GM19395 (cell line): ENCODE measurements at regions not wholly inside any gene's neighbourhood (a gene's known extent, or its start where the extent isn't known, plus 50 kb on each side); places are given as distances from the start of the nearest gene placed in this dataset.

Source experiments
- ATAC-seq: cut with Tn5 transposase; IDR thresholded peaks from one replicate; pipeline ENCODE4 v1.9.1; 2021; ENCODE audit warnings: mild to moderate bottlenecking, moderate library complexity; ENCODE audit not compliant: unreplicated experiment

- ATAC-seq: no peak
Measured at GRCh38 chr11:121706884-121707420, 254.2 kb upstream of the SORL1-AS1 start.

DNA sequence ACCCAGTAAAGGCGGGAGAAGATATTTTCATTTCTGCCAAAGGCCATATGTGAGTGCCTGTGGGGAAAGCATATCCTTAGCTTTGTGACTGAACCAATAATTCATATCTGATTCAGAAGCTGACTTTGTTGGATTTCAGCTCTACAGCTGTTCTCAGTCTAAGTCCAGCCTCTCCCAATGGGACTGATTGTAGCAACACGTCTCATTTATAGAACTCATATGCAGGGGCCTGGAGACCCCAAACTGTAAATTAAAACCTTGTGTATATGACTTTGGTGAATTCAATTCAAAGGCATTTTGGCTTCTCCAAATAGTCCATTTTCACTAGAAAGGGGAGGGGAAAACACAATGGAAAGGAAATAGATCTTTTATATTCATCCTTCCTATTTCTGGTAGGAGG lies 250.4 kb upstream of the SORL1-AS1 start:
- ATAC-seq: no peak

- no peak for ATAC-seq
Measured at GRCh38 chr11:121700968-121701367, 248.2 kb upstream of the SORL1-AS1 start.

GRCh38 chr11:121699801-121700200 lies 247.0 kb upstream of the SORL1-AS1 start:
- no peak for ATAC-seq

DNA sequence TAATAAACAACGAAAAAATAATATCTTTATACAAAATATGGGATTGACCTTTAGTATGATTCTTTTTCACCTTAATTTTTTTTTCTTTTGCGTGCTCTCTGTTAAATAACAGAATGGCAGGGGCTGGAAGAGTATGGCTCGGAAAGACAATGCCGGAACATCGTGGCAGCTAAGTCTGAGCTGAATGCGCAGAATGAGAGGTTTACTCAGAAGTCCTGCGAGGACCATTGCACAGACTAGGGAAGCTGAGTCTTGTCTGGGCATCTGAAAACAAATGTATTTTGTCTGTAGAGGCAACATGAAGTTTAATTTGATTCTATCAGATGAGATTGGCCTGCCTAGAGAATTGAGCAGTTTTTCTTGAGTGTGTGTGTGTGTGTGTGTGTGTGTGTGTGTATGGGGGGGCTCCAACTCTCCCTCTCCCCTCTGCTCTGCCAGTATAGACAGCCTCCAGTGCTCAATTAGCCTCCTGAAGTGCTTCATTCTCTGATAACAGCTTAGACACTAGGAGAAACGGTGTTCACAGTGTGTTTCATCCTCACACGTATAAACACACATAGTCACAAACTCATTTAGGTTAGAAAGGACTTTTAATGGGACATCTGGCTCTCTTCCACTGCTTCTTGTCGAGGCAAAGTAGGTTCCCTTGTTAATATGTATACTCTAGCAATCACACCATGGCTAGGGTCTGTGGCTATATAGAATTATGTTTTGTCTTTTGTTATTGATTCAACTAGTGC lies 244.3 kb upstream of the SORL1-AS1 start:
- no peak for ATAC-seq

GRCh38 chr11:121696177-121696871 lies 243.6 kb upstream of the SORL1-AS1 start:
- no peak for ATAC-seq

DNA sequence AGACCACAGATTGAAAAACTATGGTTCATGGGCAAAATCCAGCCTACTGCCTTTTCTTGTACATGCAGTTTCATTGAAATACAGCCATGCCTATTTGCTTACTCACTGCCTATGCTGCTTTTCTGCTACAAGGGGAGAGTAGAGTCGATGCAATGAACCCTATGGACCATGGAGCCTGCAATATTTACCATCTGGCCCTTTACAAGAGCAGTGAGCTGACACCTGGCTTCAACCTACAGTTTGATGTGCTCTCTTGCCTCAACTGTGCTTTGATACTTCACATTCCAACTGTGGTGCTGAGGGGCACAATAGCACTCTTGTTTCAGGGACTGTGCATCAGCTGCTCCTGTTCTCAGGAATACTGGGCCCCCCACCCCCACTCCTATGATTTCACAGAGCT lies 239.5 kb upstream of the SORL1-AS1 start:
- ATAC-seq: no peak

DNA sequence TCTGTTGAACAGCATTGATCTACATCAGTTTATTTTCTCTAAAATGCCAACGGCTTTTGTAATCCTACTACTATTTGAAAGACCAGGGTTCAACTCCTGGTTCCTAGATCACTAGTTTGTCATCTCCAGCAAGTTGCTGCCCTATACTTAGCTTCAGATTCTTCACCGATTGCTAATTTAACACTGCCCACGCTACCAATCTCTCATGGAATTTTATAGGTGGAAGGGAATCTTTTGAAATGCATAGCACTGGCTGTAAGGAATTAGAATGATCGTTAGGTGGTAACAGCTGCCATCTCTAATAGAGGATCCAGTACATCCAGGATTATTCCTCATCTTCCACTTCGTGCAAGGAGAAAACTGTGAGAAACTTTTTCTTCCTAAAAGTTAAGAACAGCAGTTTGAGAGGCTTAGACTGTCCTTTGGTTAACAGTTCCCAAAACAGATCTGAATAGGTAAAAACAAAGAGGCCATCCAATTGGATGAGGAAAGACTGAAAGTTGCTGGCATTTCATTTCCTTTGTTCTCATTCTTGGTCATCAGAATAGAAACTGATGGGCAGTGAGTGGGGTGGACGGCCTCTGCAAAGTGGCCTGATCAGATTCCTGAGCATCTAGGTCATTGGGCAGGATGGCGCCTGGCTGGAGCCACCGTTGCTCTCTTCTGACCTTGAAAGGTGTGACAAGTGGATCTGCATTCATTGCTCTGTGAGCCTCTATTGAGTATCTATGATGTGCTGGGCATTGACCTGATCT lies 236.3 kb upstream of the SORL1-AS1 start:
- ATAC-seq: no peak

- ATAC-seq: no peak
Measured at GRCh38 chr11:121688055-121688491, 235.3 kb upstream of the SORL1-AS1 start.

DNA sequence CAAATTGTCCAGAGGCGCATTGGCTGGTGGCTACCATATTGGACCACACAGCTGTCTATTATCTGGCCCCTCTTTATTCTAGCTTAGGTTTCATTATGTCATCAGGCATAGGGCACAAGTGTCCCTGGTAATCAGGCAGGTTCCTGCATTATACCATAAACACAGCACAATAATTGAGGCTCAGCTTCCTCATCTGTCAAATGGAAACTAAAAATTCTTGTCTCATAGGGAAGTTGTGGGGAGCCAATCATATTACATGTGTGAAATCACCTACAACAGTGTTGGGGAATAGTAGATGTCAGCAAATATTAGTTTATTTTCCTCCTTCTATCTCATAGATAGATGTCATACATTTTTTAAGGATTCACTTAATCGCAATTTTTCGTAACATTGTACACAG lies 231.0 kb upstream of the SORL1-AS1 start:
- ATAC-seq: no peak
